Lower leg skin (tissue), 3 donors: ENCODE measurements at regions not wholly inside any gene's neighbourhood (a gene's known extent, or its start where the extent isn't known, plus 50 kb on each side); places are given as distances from the start of the nearest gene placed in this dataset.

ENCODE experiments used
- POLR2A ChIP-seq, 2 donors: fragments of 450-650 bp; IDR thresholded peaks; one replicate each; pipeline ENCODE4 v1.6.1; 2016 to 2017; ENCODE audit warnings: antibody characterized with exemption in 2 of 2, mild to moderate bottlenecking in 1 of 2, moderate library complexity in 1 of 2
- TF ChIP-seq, protein P1 (sequence below), 3 donors: fragments of 450-650 bp; IDR thresholded peaks; one replicate each; pipeline ENCODE4 v1.5.1; 2016; ENCODE audit warnings: antibody characterized with exemption in 3 of 3, mild to moderate bottlenecking in 3 of 3, moderate library complexity in 2 of 3

DNA sequence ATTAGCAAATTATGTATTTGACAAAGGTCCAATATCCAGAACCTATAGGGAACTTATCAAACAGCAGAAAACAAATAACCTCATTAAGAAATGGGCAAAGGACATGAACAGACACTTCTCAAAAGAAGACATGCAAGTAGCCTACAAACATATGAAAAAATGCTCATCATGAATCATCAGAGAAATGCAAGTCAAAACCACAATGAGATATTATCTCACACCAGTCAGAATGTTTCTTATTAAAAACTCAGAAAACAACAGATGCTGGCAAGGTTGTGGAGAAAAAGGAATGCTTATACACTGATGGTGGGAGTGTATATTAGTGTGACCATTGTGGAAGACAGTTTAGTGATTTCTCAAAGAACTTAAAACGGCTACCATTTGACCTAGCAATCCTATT is 116.1 kb upstream of the CRBN start:
- TF ChIP-seq, protein P1, sequence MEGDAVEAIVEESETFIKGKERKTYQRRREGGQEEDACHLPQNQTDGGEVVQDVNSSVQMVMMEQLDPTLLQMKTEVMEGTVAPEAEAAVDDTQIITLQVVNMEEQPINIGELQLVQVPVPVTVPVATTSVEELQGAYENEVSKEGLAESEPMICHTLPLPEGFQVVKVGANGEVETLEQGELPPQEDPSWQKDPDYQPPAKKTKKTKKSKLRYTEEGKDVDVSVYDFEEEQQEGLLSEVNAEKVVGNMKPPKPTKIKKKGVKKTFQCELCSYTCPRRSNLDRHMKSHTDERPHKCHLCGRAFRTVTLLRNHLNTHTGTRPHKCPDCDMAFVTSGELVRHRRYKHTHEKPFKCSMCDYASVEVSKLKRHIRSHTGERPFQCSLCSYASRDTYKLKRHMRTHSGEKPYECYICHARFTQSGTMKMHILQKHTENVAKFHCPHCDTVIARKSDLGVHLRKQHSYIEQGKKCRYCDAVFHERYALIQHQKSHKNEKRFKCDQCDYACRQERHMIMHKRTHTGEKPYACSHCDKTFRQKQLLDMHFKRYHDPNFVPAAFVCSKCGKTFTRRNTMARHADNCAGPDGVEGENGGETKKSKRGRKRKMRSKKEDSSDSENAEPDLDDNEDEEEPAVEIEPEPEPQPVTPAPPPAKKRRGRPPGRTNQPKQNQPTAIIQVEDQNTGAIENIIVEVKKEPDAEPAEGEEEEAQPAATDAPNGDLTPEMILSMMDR (IDR thresholded peaks at IDR 0.05) = no peak
- TF ChIP-seq POLR2A (IDR thresholded peaks at IDR 0.05) = no peak
